NT2/D1 (cell line): ENCODE measurements at regions not wholly inside any gene's neighbourhood (a gene's known extent, or its start where the extent isn't known, plus 50 kb on each side); places are given as distances from the start of the nearest gene placed in this dataset.
"Not testable (repeated sequence)": the region's sequence is repeated elsewhere in the genome, so short reads cannot be mapped to it uniquely, and the experiment has no call there.

Experiments
- YY1 ChIP-seq: IDR thresholded peaks from 2 replicates; pipeline ENCODE4 v1.6.1; 2011; ENCODE audit not compliant: insufficient read length, insufficient read depth
- ZNF274 ChIP-seq: IDR thresholded peaks from 2 replicates; pipeline ENCODE4 v1.6.1; 2011; ENCODE audit warnings: mild to moderate bottlenecking, low read depth, low read length

DNA sequence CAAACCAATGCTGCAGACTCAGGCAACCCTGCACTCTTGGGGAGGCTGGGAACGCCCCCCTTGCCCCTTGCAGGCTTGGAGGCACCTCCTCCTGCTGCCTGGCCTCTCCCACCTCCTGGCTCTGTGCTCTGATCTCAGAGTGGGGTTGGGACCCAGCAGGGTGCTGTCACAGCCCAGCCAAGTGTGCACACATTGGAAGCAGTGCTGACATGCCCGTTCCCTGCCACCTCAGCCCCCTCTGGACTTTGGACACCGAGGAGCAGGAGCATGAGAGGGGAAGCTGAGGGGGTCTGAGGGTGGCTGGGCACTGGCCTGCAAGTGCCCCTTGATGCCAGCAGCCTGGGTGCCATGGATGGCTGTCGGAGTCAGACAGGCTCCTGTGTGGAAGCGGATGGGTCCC is 202.0 kb upstream of the ZNF337 start:
- not testable (repeated sequence) for TF ChIP-seq ZNF274, YY1
